T-helper 1 cell (primary cell): ENCODE measurements at regions not wholly inside any gene's neighbourhood (a gene's known extent, or its start where the extent isn't known, plus 50 kb on each side); places are given as distances from the start of the nearest gene placed in this dataset.
"Not testable (repeated sequence)": the region's sequence is repeated elsewhere in the genome, so short reads cannot be mapped to it uniquely, and the experiment has no call there.

Experiments
- DNase-seq, 5 donors: peaks; one replicate each; pipeline ENCODE4 v3.0.0-alpha.2; 2012 to 2020

GRCh38 chr4:188959424-188959823 is 820.2 kb downstream of the TRIML1 start:
- no peak for DNase-seq

- DNase-seq: no peak
These were observed 821.3 kb downstream of the TRIML1 start for GRCh38 chr4:188960411-188961093.

GRCh38 chr4:188971125-188971524 is 831.9 kb downstream of the TRIML1 start:
- no peak for DNase-seq

DNA sequence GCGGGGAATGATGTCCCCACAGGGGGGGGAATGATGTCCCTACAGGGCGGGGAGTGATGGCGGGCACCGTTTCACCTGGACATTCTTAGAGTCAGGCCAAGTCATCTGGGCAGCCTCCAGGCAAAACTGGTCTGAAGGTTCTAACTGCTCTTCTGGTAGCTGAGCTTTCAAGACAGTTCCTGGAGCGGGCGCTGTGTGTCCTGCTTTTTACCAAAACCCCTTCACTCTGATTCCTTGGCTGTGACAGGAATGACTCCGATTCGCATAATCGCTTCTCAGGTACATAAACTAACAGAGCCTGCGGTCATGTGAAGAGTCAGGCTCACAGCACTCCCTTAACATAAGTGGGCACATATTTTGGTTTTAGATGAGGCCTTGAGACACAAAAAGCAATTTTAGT is 836.0 kb downstream of the TRIML1 start:
- DNase-seq: no peak

- DNase-seq: no peak
These were observed 837.4 kb downstream of the TRIML1 start for GRCh38 chr4:188976644-188977115.

DNA sequence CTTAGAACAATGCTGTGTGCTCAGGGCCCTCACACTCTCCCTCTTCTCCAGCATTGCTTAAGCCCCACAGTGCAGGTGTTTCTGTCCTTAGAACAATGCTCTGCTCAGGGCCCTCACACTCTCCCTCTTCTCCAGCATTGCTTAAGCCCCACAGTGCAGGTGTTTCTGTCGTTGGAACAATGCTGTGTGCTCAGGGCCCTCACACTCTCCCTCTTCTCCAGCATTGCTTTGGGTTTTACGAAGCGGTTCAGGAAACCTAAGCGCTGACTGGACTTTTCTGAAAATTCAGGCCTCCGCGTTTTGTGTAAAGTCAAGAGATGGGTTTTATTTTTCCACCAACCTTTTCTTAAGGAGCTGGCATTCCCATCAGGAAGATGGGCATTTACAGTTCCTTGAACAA is 838.0 kb downstream of the TRIML1 start:
- not testable (repeated sequence) for DNase-seq

DNA sequence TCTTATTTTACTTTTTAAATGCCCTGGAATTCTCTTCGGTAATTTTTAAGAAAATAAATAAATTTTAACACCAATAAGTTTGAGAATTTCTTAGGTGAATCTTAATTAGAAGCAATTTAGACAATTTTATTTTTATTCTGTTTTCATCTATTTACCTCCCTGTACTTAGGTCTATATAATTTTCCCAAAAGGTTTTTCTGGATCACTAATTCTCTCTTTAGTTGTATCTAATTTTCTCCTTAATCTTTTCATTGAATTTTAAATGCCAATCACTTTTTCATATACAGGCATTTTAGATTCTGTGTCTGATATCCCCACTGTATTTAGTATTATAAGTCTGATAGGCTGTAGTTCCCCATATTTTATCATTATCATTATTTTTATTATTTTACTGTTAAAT is 845.3 kb downstream of the TRIML1 start:
- no peak for DNase-seq

DNA sequence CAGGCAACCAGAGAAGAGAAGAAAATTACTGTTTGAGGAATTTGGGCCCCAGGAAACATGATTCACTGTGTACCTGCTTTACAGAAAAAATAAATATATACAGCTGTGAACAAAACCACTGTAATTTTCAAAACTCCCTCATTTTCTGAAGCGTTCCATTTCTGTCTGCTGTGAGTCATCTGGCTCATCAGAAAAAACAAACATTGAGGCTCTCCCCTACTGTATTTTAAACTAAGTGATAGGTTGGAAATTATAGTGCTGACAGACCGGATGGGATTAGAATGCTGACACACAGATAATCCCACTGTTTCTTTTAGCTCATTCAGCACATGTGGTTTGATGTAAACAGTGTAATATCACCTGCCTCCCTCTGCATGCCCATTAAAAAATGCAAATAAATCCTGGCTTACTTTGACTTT is 847.0 kb downstream of the TRIML1 start:
- no peak for DNase-seq

- no peak for DNase-seq
These were observed 847.8 kb downstream of the TRIML1 start for GRCh38 chr4:188987011-188987410.

DNA sequence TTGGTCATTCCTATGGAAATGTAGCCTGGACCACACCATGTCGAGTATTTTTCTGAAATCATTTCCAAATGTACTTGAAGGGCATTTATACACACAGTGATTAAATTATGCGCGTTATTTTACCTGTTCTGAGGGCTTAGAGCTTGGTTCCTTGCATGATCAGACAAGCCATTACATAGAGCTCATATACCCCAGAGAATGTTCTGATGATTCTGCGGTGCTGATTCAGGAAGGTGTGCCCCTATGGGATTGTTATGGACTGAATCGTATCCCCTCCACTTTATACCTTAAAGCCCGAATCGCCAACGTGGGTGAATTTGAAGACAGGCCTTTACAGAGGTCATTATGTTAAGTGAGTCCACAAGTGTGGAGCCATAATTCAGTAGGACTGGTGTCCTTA is 848.9 kb downstream of the TRIML1 start:
- DNase-seq: no peak

GRCh38 chr4:188989371-188989770 is 850.1 kb downstream of the TRIML1 start:
- DNase-seq: no peak

GRCh38 chr4:188992706-188993105 is 853.5 kb downstream of the TRIML1 start:
- DNase-seq: no peak

GRCh38 chr4:188993871-188994270 is 854.6 kb downstream of the TRIML1 start:
- DNase-seq: no peak

GRCh38 chr4:189001283-189001970 is 862.2 kb downstream of the TRIML1 start:
- no peak for DNase-seq

- DNase-seq: no peak
These were observed 862.8 kb downstream of the TRIML1 start for GRCh38 chr4:189001971-189002450.

DNA sequence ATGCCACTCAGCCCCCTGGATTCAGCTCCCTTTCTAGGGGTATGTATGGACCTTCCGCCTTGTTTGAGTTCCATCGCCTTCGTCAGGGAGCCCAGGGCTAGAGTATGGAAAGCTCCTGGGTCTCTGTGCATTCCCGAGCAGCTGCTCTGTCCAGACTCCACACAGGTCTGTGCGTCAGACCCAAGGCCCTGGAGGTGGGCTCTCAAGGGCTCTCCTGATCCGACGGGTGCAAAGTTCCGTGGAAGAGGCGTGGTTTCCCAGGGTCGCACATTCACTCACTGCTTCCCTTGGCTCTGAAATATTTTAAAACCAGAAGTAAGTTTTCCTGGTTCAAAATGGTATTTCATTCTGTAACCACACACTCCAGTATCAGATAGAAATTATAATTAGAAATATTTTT is 863.2 kb downstream of the TRIML1 start:
- DNase-seq: no peak

DNA sequence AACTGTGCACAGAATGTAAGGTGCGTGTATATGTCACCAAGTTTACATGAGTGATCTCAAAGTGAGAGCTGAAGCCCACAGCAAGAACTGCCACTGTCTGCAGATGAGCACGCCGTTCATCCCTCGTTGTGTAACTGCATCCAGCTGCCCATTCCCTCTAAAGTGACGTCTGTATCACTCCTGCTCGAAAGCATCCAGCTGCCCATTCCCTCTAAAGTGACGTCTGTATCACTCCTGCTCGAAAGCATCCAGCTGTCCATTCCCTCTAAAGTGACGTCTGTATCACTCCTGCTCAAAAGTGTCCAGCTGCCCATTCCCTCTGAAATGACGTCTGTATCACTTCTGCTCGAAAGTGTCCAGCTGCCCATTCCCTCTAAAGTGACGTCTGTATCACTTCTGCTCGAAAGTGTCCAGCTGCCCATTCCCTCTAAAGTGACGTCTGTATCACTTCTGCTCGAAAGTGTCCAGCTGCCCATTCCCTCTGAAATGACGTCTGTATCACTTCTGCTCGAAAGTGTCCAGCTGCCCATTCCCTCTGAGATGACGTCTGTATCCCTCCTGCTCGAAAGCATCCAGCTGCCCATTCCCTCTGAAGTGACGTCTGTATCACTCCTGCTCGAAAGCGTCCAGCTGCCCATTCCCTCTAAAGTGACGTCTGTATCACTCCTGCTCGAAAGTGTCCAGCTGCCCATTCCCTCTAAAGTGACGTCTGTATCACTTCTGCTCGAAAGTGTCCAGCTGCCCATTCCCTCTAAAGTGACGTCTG is 871.4 kb downstream of the TRIML1 start:
- DNase-seq: not testable (repeated sequence)

GRCh38 chr4:189021831-189022230 is 882.6 kb downstream of the TRIML1 start:
- no peak for DNase-seq

GRCh38 chr4:189022440-189023035 is 883.3 kb downstream of the TRIML1 start:
- no peak for DNase-seq

DNA sequence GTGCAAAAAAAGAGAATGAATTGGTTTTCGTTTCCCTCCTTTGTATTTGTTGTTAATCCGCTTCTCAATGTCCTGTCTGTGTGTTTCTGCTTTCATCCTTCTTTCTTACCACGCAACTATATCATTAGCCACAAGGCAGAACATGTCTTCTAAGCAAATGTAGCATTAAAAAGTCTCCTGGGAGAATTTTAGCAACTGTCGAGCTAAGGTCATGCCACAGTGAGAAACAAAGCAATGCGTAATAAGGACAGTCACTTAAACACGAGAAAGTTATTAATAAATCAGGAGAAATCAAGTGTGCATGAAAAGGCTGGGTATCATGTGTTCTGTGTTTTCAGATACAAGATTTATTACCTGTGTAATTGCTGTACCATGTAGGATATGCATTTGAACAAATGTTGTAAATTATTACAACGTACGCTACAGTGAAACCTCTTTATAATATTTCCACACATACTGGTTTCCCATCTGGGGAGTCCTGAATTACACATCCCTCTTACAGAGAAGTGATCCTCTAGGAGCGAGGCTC is 890.8 kb downstream of the TRIML1 start:
- no peak for DNase-seq

- no peak for DNase-seq
These were observed 893.5 kb downstream of the TRIML1 start for GRCh38 chr4:189032606-189033338.

DNA sequence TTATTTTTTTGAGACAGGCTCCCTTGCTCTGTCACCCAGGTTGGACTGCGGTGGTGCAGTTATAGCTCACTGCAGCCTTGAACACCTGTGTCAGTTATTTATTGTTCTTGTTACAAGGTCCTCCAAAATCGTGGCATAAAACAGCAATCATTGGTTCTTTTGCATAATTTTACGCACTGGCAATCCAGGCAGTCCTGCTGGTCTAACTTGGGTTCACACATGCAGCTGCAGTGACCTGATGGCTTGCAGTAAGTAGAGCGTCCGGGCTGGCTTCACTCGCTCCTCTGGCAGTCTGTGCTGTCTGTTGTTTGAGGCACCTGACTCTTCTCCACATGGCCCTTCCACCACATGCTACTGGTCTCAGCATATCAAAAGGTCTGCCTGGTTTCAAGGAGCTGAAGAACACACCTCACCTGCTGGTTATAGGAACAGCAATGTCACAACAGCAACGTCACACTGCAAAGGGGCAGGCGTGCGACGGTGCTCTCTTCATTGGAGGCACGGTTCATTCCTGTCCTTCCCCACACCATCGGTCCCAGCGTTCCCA is 894.6 kb downstream of the TRIML1 start:
- no peak for DNase-seq
